ENCODE measurements at regions not wholly inside any gene's neighbourhood (a gene's known extent, or its start where the extent isn't known, plus 50 kb on each side); places are given as distances from the start of the nearest gene placed in this dataset.

- DNase-seq (ENCODE audit: low spot score), result no peak
These were observed 1157.7 kb downstream of the BCL11B start for GRCh38 chr14:98114122-98114895.

- DNase-seq (ENCODE audit: low spot score), result no peak
These were observed 1157.1 kb downstream of the BCL11B start for GRCh38 chr14:98114946-98115345.

- DNase-seq (ENCODE audit: low spot score), result no peak
These were observed 1153.2 kb downstream of the BCL11B start for GRCh38 chr14:98118749-98119148.

GRCh38 chr14:98119739-98120138 is 1152.3 kb downstream of the BCL11B start:
- no peak for DNase-seq (ENCODE audit: low spot score)

- DNase-seq (ENCODE audit: low spot score), result no peak
These were observed 1151.0 kb downstream of the BCL11B start for GRCh38 chr14:98120831-98121464.

GRCh38 chr14:98122527-98122926 is 1149.5 kb downstream of the BCL11B start:
- no peak for DNase-seq (ENCODE audit: low spot score)

- no peak for DNase-seq (ENCODE audit: low spot score)
These were observed 1141.3 kb downstream of the BCL11B start for GRCh38 chr14:98130691-98131090.

- no peak for DNase-seq (ENCODE audit: low spot score)
These were observed 1140.6 kb downstream of the BCL11B start for GRCh38 chr14:98131406-98131805.

- DNase-seq (ENCODE audit: low spot score), result no peak
These were observed 1138.2 kb downstream of the BCL11B start for GRCh38 chr14:98133806-98134205.

GRCh38 chr14:98136012-98136789 is 1135.8 kb downstream of the BCL11B start:
- no peak for DNase-seq (ENCODE audit: low spot score)

- DNase-seq (ENCODE audit: low spot score), result no peak
These were observed 1134.6 kb downstream of the BCL11B start for GRCh38 chr14:98137131-98138025.

- peak; percentile 50 for DNase-seq (ENCODE audit: low spot score)
These were observed 1133.3 kb downstream of the BCL11B start for GRCh38 chr14:98138666-98139065.

- DNase-seq (ENCODE audit: low spot score), result no peak
These were observed 1131.0 kb downstream of the BCL11B start for GRCh38 chr14:98140862-98141530.

- DNase-seq (ENCODE audit: low spot score), result no peak
These were observed 1128.4 kb downstream of the BCL11B start for GRCh38 chr14:98143566-98143965.

GRCh38 chr14:98144964-98145363 is 1127.0 kb downstream of the BCL11B start:
- DNase-seq (ENCODE audit: low spot score), result no peak

- no peak for DNase-seq (ENCODE audit: low spot score)
These were observed 1125.6 kb downstream of the BCL11B start for GRCh38 chr14:98146416-98146815.

- no peak for DNase-seq (ENCODE audit: low spot score)
These were observed 1117.7 kb downstream of the BCL11B start for GRCh38 chr14:98154254-98154653.

GRCh38 chr14:98156411-98156810 is 1115.6 kb downstream of the BCL11B start:
- no peak for DNase-seq (ENCODE audit: low spot score)

GRCh38 chr14:98160901-98161300 is 1111.1 kb downstream of the BCL11B start:
- no peak for DNase-seq (ENCODE audit: low spot score)

- no peak for DNase-seq (ENCODE audit: low spot score)
These were observed 1110.6 kb downstream of the BCL11B start for GRCh38 chr14:98161356-98161755.
